ENCODE measurements at regions not wholly inside any gene's neighbourhood (a gene's known extent, or its start where the extent isn't known, plus 50 kb on each side); places are given as distances from the start of the nearest gene placed in this dataset.

GRCh38 chr12:68462803-68463202 is 130.6 kb upstream of the MDM1 start:
- TF ChIP-seq POLR2A (IDR thresholded peaks at IDR 0.05), result no peak
- TF ChIP-seq, protein P1, sequence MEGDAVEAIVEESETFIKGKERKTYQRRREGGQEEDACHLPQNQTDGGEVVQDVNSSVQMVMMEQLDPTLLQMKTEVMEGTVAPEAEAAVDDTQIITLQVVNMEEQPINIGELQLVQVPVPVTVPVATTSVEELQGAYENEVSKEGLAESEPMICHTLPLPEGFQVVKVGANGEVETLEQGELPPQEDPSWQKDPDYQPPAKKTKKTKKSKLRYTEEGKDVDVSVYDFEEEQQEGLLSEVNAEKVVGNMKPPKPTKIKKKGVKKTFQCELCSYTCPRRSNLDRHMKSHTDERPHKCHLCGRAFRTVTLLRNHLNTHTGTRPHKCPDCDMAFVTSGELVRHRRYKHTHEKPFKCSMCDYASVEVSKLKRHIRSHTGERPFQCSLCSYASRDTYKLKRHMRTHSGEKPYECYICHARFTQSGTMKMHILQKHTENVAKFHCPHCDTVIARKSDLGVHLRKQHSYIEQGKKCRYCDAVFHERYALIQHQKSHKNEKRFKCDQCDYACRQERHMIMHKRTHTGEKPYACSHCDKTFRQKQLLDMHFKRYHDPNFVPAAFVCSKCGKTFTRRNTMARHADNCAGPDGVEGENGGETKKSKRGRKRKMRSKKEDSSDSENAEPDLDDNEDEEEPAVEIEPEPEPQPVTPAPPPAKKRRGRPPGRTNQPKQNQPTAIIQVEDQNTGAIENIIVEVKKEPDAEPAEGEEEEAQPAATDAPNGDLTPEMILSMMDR (IDR thresholded peaks at IDR 0.05), result no peak
